ENCODE measurements at regions not wholly inside any gene's neighbourhood (a gene's known extent, or its start where the extent isn't known, plus 50 kb on each side); places are given as distances from the start of the nearest gene placed in this dataset.
"Not testable (repeated sequence)": the region's sequence is repeated elsewhere in the genome, so short reads cannot be mapped to it uniquely, and the experiment has no call there.

DNA sequence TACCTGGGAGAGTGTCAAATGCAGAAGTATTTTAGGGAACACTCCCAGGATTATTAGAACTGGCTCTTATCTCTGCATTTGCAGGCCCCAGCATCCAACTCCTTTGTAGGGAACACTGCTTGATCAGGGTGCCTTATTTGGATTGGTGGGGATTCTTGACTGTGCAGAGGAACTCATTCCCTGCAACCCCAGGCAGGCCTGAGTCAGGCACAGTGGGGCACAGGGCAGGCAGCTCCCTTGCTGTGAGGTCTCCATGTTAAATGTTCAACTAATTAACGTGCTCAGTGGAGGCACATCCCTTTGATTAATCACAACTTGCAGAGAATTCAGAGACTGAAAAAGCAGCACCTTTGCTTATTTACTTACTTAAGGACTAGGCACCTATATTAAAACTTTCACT lies 102.3 kb upstream of the TENM4 start:
- DNase-seq, result no peak

DNA sequence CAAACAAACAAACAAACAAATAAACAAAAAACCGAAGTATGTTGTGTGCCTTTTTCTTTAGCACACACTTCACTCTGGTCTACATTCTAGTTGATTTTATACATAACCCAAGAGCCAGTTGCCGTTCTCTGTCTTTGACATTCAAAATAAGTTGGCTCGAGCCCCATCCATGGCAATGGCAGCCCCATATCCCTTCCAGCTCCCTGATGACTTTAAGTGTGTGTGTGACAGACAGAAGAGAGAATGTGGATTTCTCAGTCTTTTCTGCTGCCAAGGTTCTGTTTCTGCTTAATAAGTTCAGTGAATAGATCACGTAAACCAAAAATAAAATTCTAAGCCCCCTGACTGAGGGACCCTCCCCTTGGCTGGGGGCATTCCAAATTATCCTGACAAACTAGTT lies 100.6 kb upstream of the TENM4 start:
- DNase-seq, result no peak

DNA sequence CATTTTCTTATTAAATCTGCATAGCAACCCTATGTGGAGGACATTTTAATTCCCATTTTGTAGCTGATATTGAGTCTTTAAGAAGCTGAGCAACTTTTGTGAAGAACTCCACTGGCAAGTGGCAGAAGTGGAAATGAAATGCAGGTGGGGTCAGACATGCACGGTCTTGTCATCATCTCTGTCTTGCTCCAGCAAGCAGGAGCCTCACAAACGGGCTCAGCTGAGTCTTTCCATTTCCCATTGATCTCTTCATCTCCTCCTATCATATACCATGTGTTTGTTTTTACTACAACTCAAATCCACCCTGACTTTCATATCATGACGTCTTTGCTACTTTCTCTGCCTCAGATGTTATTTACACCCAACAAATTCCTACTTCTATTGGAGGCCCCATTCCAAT lies 97.9 kb upstream of the TENM4 start:
- DNase-seq, result peak; percentile 35

- DNase-seq, result no peak
Measured at GRCh38 chr11:79536155-79536917, 95.5 kb upstream of the TENM4 start.

DNA sequence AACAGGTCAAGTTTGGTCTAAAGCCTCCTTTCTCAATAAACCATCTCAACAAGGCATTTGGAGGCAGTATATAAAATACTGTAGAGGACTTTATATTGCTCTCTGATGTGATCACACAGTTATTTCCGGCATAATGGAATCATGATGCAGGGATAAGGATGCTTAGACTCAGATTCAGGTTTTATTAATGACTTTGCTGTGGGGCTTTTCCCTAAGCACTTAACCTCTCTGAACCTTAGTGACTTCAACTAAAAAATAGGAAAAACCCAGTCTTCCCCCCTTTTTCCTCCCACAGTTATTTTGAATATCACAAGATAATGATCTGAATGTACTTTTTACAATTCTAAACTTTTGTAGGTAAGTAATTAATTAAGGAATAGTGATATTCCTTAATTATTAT lies 94.8 kb upstream of the TENM4 start:
- no peak for DNase-seq

DNA sequence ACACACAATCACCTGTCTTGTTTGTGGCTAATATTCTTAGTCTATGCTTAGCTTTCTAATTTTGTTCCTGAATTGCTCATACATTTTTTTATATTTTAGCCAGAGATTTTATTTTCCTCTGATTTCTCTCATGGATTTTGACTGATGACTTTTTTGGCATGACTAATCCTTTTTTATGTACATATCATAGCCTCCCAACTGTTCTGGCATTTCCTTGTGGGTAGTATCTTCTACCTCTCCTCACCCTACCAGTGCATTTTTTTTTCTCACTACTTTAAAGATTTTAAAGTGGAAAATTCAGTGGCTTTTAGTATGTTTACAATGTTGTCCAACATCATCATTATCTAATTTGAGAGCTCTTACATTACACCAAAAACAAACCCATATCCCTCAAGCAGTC lies 84.4 kb upstream of the TENM4 start:
- DNase-seq, result no peak

- no peak for DNase-seq
Measured at GRCh38 chr11:79522626-79523025, 81.8 kb upstream of the TENM4 start.

DNA sequence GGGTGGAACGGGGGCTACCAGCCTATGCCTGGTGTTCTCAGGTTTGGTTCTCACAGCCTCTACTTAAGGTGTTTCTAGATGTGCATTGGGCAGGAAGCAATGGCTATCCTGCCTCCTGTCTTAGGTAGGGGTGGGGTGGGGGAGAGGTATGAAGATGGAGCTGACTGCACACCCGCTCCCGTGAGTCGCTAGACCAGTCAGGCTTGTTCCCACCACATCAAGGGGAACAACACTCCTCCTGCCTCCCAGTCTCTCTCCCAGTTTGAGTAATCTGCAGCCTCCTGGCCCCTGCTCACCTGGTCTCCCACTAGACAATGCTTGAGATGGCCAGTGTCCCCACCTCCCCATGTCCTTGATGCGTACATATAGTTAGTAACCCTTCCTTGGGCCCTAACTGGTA lies 79.3 kb upstream of the TENM4 start:
- DNase-seq, result no peak

GRCh38 chr11:79515781-79516180 lies 75.0 kb upstream of the TENM4 start:
- DNase-seq, result no peak

- DNase-seq, result no peak
Measured at GRCh38 chr11:79514695-79515094, 73.9 kb upstream of the TENM4 start.

- no peak for DNase-seq
Measured at GRCh38 chr11:79514290-79514689, 73.5 kb upstream of the TENM4 start.

- peak; percentile 22 for DNase-seq
Measured at GRCh38 chr11:79512706-79513469, 72.1 kb upstream of the TENM4 start.

- DNase-seq, result no peak
Measured at GRCh38 chr11:79510960-79511359, 70.1 kb upstream of the TENM4 start.

GRCh38 chr11:79508461-79508860 lies 67.6 kb upstream of the TENM4 start:
- DNase-seq, result no peak

DNA sequence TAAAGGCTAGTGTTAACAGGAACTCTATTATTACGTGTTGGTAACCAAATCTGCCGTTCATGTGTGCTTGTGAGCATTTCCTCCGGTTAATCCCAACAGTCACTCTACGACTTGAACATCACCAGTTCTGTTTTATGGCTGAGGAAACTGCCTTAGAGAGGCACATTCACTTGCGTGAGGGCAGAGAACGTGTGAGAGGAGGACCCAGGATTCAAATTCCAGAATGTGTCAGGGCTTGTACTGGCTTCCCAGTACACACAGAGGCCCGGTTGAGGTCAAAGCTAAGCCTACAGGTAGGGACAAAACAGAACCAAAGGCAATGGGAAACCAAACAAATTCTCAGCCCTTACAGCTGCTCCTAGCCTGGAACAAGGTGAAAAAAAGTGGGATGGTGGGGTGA lies 66.9 kb upstream of the TENM4 start:
- no peak for DNase-seq

GRCh38 chr11:79506734-79507344 lies 66.0 kb upstream of the TENM4 start:
- no peak for DNase-seq

- no peak for DNase-seq
Measured at GRCh38 chr11:79506124-79506523, 65.3 kb upstream of the TENM4 start.

DNA sequence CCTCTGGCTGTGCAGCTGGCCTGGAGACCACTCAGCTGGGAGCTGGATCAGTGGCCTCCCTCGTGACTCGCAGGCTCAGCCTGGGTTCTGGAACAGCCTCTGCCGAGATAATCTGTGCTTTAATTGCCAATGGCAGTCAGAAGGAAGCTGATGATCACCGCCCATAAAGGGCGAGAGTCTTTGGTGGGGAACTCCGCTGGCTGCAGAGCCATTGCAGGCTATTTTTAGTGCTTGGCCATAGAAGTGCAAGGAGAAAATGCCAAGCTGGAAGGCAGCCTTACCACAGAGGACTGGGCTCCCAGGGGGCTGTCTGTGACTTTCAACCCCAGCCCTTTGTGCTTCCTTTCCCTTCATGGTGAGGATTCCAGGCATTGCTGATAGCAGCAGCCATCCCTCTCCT lies 62.2 kb upstream of the TENM4 start:
- peak; percentile 26 for DNase-seq

- no peak for DNase-seq
Measured at GRCh38 chr11:79501707-79502106, 60.9 kb upstream of the TENM4 start.

- DNase-seq, result not testable (repeated sequence)
Measured at GRCh38 chr11:79499929-79500328, 59.1 kb upstream of the TENM4 start.

GRCh38 chr11:79498667-79499066 lies 57.8 kb upstream of the TENM4 start:
- no peak for DNase-seq

- peak; percentile 83 for DNase-seq
Measured at GRCh38 chr11:79493555-79494171, 52.8 kb upstream of the TENM4 start.

DNA sequence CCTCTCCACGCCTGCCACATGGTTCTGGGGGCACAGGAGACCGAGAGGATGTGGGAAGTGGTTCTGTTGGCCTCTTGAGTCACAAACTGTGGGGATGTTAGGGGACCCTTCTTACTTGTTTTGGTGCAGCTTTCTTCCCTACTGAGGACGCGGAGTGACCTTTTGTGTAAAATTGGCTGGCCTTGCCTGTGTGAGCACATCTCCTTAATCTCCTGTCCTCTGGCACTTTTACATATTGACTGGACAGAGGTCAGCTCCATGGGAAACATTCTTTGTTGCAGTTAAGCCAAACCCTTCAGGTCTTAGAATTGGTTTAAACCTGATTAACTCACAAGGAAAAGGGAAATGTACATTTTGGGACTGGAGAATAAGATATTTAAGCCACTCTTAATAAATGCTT lies 51.2 kb upstream of the TENM4 start:
- DNase-seq, result no peak

All from tongue (tissue), 1 donor.